PC-9 (cell line): ENCODE measurements at regions not wholly inside any gene's neighbourhood (a gene's known extent, or its start where the extent isn't known, plus 50 kb on each side); places are given as distances from the start of the nearest gene placed in this dataset.
A peak's percentile ranks its signal among the peaks of the same experiment; 100 is the strongest.

ENCODE experiments used
- BruUV-seq: library from RNA; stranded (reverse); fragments of 400-500 nt; replicated peaks from 2 replicates; lab custom pipeline; 2021; lab: Mats Ljungman, UMichigan
- CTCF ChIA-PET: fragments of 300-600 bp; sonication (Branson Sonifier 250); formaldehyde crosslinking; loops from one replicate; lab custom pipeline; 2022; ENCODE audit warnings: antibody characterized with exemption; lab: Charles Lee
- POLR2A ChIA-PET: fragments of 300-600 bp; sonication (Branson Sonifier 250); formaldehyde crosslinking; loops from one replicate; lab custom pipeline; 2022; ENCODE audit warnings: antibody characterized with exemption; ENCODE audit not compliant: unreplicated experiment; lab: Charles Lee
- DNase-seq, 2 experiments: peaks; one replicate each; pipeline versions ENCODE4 v3.0.0 to v3.0.0-alpha.2; 2015 to 2022; ENCODE audit warnings: mixed read lengths in 1 of 2
- H2AFZ ChIP-seq: fragments of 200-600 bp; sonication (generic); 2 replicates; pipeline ENCODE4 v1.8.1; 2017; ENCODE audit warnings: antibody characterized with exemption
- H3F3A ChIP-seq: fragments of 200-600 bp; sonication (generic); 2 replicates; pipeline ENCODE4 v1.8.1; 2017; ENCODE audit warnings: antibody characterized with exemption, mild to moderate bottlenecking, low read depth; ENCODE audit not compliant: insufficient read depth
- H3K27ac ChIP-seq: fragments of 200-600 bp; sonication (generic); 2 replicates; pipeline ENCODE4 v1.6.1; 2016; ENCODE audit warnings: mixed run types
- H3K27me3 ChIP-seq: fragments of 200-600 bp; sonication (generic); 2 replicates; pipeline ENCODE4 v1.6.1; 2016; ENCODE audit warnings: low read depth, mixed run types; ENCODE audit not compliant: insufficient read depth
- H3K36me3 ChIP-seq: fragments of 200-600 bp; sonication (generic); 2 replicates; pipeline ENCODE4 v1.6.1; 2016; ENCODE audit warnings: low read depth, mixed run types
- H3K4me1 ChIP-seq: fragments of 200-600 bp; sonication (generic); replicated peaks from 2 replicates; pipeline ENCODE4 v1.6.1; 2016; ENCODE audit warnings: mixed run types; ENCODE audit not compliant: insufficient read depth
- H3K4me2 ChIP-seq: fragments of 200-600 bp; sonication (generic); 2 replicates; pipeline ENCODE4 v1.6.1; 2017; ENCODE audit warnings: mixed run types
- H3K4me3 ChIP-seq: fragments of 200-600 bp; sonication (generic); 2 replicates; pipeline ENCODE4 v1.6.1; 2016; ENCODE audit warnings: mixed run types
- H3K79me2 ChIP-seq: fragments of 200-600 bp; sonication (generic); 2 replicates; pipeline ENCODE4 v1.6.1; 2017; ENCODE audit warnings: low read depth, mixed run types
- H3K9me2 ChIP-seq: fragments of 200-600 bp; sonication (generic); 2 replicates; pipeline ENCODE4 v1.8.1; 2017; ENCODE audit warnings: mild to moderate bottlenecking; ENCODE audit not compliant: insufficient read depth
- H3K9me3 ChIP-seq: fragments of 200-600 bp; sonication (generic); 2 replicates; pipeline ENCODE4 v1.8.1; 2016; ENCODE audit warnings: low read depth; ENCODE audit not compliant: insufficient read depth
- H4K20me1 ChIP-seq: fragments of 200-600 bp; sonication (generic); 2 replicates; pipeline ENCODE4 v1.8.1; 2017; ENCODE audit not compliant: insufficient read depth
- EZH2 ChIP-seq: fragments of 200-600 bp; sonication (generic); IDR thresholded peaks from 2 replicates; pipeline ENCODE4 v1.8.0; 2017; ENCODE audit warnings: antibody characterized with exemption, low read depth
- intact Hi-C: fragments of 100-400 bp; cut with micrococcal nuclease; formaldehyde crosslinking; loops from one replicate; pipeline ENCODE4 v1.10.0; 2022; ENCODE audit not compliant: unreplicated experiment
- TF ChIP-seq, protein P1 (sequence below): fragments of 200-600 bp; sonication (generic); conservative IDR thresholded peaks from 2 replicates; pipeline ENCODE4 v1.6.1; 2017; ENCODE audit warnings: mixed run types, antibody characterized with exemption, mild to moderate bottlenecking, moderate library complexity

DNA sequence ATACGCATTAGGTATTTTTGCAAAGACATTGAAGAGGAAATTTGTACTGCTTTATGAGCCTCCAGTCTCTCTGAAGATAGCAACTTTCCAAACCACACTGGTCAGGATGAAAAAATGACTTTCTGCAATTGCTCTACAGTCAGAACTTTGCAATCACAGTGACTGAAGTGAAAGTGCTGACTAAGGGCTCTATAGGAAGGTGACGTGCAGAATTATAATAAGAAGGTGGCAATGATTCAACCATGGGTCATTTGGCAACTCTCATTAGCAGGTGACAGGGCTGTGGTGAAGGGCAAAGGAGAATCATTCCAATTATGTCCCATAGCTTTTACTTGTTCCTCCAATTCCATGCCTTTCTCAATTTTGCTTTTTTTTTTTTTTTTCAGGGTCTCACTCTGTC, 311.0 kb downstream of the ANKRD30A start:
- Histone ChIP-seq H3K27me3 (no peaks in the 10 kb centered on the region), H3K9me2 (no peaks in the 10 kb centered on the region), H3F3A (no peaks in the 10 kb centered on the region), H3K79me2 (no peaks in the 10 kb centered on the region), H3K4me1 (no peaks in the 10 kb centered on the region), H3K4me3 (no peak overlapping the region), H2AFZ (no peak overlapping the region), H3K4me2 (no peak overlapping the region), H4K20me1 (no peaks in the 10 kb centered on the region), H3K9me3 (no peaks in the 10 kb centered on the region), H3K27ac (no peak overlapping the region), H3K36me3 (no peaks in the 10 kb centered on the region)
- CTCF ChIA-PET = no interaction called here
- TF ChIP-seq, protein P1, sequence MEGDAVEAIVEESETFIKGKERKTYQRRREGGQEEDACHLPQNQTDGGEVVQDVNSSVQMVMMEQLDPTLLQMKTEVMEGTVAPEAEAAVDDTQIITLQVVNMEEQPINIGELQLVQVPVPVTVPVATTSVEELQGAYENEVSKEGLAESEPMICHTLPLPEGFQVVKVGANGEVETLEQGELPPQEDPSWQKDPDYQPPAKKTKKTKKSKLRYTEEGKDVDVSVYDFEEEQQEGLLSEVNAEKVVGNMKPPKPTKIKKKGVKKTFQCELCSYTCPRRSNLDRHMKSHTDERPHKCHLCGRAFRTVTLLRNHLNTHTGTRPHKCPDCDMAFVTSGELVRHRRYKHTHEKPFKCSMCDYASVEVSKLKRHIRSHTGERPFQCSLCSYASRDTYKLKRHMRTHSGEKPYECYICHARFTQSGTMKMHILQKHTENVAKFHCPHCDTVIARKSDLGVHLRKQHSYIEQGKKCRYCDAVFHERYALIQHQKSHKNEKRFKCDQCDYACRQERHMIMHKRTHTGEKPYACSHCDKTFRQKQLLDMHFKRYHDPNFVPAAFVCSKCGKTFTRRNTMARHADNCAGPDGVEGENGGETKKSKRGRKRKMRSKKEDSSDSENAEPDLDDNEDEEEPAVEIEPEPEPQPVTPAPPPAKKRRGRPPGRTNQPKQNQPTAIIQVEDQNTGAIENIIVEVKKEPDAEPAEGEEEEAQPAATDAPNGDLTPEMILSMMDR = no peak
- no peak for TF ChIP-seq EZH2
- DNase-seq = no peak
- BruUV-seq = no TSS peak
- POLR2A ChIA-PET = no interaction called here
- intact Hi-C loops = no loop called here

- TF ChIP-seq EZH2 = no peak
- TF ChIP-seq, protein P1 = peak; percentile 34
- Histone ChIP-seq H3K4me1 (no peaks in the 10 kb centered on the region), H3K27me3 (no peaks in the 10 kb centered on the region), H3F3A (no peaks in the 10 kb centered on the region), H3K27ac (no peak overlapping the region), H3K9me3 (no peaks in the 10 kb centered on the region), H3K4me2 (no peak overlapping the region), H2AFZ (no peak overlapping the region), H3K9me2 (no peaks in the 10 kb centered on the region), H3K36me3 (no peaks in the 10 kb centered on the region), H3K79me2 (no peaks in the 10 kb centered on the region), H4K20me1 (no peaks in the 10 kb centered on the region), H3K4me3 (no peak overlapping the region)
- ChIA-PET CTCF (no interaction called here), POLR2A (no interaction called here)
- intact Hi-C loops = loop anchor here (5.0 kb wide), 1 partner anchor 532 kb away; no protein-coding TSS in a partner anchor
- no peak for DNase-seq
- BruUV-seq = no TSS peak
These were observed 308.7 kb downstream of the ANKRD30A start for GRCh38 chr10:37434091-37434490.
